Omental fat pad (tissue), 3 donors: ENCODE measurements at regions not wholly inside any gene's neighbourhood (a gene's known extent, or its start where the extent isn't known, plus 50 kb on each side); places are given as distances from the start of the nearest gene placed in this dataset.

ENCODE experiments used
- ATAC-seq: fragments of 150-250 bp; one replicate; pipeline ENCODE4 v1.9.1; 2016; ENCODE audit warnings: mild to moderate bottlenecking, moderate library complexity; ENCODE audit not compliant: low FRiP score
- DNase-seq: peaks from one replicate; pipeline ENCODE4 v3.0.0-alpha.2; 2019; ENCODE audit warnings: low spot score
- TF ChIP-seq, protein P1 (sequence below), 3 donors: fragments of 450-650 bp; IDR thresholded peaks; one replicate each; pipeline ENCODE4 v1.5.1; 2016 to 2017; ENCODE audit warnings: antibody characterized with exemption in 3 of 3, mild to moderate bottlenecking in 3 of 3, moderate library complexity in 2 of 3

DNA sequence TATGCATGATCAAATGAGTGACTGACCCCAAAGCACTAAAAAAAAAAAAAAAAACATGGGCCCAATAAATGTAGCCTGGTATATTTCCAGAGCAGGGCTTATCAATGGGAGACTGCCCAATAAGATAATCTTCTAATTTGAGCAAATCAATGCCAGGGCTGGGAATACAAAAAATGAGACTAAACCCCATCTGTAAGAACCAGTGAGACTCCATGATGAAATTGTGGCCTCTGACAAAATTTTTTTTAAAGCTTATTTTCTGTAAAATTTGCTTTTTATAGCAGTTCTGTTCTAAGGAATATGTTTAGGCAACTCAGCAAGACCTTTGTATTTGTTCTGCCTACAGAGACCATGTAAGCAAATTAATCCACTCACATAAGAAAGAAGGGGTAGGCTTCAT is 186.8 kb upstream of the CCDC150 start:
- TF ChIP-seq, protein P1, sequence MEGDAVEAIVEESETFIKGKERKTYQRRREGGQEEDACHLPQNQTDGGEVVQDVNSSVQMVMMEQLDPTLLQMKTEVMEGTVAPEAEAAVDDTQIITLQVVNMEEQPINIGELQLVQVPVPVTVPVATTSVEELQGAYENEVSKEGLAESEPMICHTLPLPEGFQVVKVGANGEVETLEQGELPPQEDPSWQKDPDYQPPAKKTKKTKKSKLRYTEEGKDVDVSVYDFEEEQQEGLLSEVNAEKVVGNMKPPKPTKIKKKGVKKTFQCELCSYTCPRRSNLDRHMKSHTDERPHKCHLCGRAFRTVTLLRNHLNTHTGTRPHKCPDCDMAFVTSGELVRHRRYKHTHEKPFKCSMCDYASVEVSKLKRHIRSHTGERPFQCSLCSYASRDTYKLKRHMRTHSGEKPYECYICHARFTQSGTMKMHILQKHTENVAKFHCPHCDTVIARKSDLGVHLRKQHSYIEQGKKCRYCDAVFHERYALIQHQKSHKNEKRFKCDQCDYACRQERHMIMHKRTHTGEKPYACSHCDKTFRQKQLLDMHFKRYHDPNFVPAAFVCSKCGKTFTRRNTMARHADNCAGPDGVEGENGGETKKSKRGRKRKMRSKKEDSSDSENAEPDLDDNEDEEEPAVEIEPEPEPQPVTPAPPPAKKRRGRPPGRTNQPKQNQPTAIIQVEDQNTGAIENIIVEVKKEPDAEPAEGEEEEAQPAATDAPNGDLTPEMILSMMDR (IDR thresholded peaks at IDR 0.05), result no peak
- ATAC-seq, result no peak
- no peak for DNase-seq

DNA sequence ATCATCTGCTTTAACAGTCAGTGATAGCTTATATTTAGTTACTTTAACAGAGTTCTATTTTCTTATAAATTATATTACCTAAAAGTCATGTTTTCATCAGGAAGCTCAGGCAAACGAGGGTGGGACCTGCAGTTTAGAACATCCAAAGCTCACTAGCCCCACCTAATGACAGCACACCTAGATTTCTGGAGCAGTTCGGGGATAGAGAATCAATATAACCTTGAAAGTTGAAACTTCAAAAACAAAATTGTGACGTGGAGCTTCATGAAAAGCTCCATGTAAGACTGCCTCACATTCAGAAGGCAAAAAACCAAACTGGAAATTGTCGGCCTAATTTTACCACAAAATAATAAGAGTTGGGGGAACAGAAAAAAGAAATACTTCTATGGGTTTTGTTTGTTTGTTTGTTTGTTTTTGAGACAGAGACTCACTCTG is 185.9 kb upstream of the CCDC150 start:
- ATAC-seq, result no peak
- TF ChIP-seq, protein P1 (IDR thresholded peaks at IDR 0.05), result no peak
- DNase-seq, result no peak

DNA sequence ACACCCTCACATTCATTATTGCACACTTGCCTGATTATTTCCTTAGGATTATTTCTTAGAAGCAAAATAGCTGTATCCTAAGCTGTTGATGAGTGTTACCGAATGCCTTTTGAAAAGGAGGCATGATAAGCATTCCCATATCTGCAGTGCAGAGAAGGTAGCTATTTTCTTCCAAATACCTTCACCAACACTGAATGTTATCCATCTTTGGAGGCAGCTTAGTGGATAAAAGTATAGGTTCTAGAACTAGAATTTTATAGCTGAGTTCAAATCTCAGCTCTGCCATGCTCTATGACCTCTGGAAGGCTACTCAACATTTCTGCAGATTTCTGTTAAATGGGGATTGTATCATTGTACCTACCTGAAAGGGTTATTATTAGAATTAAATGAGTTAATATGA is 185.0 kb upstream of the CCDC150 start:
- TF ChIP-seq, protein P1 (IDR thresholded peaks at IDR 0.05), result no peak
- ATAC-seq (no peak), DNase-seq (no peak)

DNA sequence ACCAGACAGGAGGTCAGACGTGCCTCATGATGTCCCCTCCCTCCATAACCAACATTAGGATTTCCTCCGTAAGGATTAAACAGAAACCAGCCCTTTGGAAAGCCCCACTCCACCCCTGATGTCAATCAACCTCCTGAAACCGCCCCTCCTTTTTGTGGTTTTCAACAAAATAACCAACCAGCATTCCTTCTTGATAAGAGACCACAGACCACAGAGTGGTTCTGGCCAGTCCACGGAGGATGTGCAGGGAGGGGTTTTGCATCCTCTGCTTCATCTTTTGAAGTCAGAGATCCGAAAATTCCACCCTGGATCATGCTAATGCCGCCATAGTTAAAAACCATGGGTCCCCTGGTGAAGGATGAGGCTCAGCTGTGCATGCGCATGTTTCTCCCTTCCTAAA is 180.0 kb upstream of the CCDC150 start:
- ATAC-seq (no peak), DNase-seq (no peak)
- TF ChIP-seq, protein P1 (IDR thresholded peaks at IDR 0.05), result no peak

DNA sequence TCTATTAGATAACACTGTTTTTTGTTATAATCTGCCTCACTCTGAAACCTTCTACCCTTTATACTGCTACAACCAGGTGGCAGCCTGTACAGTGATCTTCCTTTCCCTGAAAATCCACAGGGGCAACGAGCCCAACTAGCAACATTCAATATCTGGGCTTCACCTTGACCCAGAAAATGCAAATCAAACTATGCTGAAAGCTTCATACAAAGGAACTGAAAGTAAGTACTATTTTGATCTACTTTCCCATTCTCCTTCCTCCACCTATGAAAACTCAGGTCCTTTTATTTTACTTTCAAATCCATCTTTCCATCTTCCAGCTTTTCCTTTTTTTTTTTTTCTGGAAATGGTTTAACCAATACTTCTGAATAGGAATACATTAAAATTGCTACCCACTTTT is 175.8 kb upstream of the CCDC150 start:
- DNase-seq, result no peak
- TF ChIP-seq, protein P1 (IDR thresholded peaks at IDR 0.05), result no peak
- no peak for ATAC-seq

DNA sequence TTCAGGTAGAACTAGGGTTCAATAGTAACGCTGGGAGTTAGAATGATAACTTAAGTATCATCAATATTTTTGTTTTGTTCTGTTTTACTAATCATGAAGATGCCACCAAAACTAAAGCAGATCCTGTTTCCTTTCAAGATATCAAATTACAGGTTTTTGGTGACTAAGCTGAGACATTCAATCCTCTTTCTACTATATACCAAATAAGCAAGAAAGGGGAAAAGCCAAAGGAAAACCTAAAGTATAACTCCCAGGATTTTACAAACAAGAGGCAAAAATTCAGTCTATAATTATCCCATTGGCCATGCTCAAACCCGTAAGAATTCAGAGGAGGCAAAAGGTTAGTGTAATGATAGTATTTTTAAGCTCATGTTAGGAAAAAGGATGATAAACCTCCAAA is 175.2 kb upstream of the CCDC150 start:
- DNase-seq (no peak), ATAC-seq (no peak)
- TF ChIP-seq, protein P1 (IDR thresholded peaks at IDR 0.05), result no peak

DNA sequence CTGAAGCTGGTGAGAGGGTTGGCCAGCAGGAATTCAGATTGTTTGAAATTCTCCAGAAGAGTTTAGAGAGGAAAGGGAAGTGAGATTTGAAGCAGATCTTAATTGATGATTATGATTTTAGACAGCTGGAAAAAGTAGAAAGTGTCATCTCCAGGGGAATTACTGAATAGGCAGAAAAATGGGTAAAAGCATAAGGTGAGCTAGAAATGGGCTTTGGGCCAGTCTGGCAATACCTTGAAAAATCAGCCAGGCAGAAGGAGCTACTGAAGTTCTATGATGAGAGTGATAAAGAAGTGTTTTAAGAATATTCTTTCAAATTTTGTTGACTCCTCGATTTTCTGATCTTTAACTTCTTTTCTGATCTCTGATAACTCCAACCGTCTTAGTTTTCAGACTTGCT is 172.9 kb upstream of the CCDC150 start:
- TF ChIP-seq, protein P1 (IDR thresholded peaks at IDR 0.05), result no peak
- DNase-seq (no peak), ATAC-seq (no peak)
